Coronary artery (tissue), 2 donors: ENCODE measurements at regions not wholly inside any gene's neighbourhood (a gene's known extent, or its start where the extent isn't known, plus 50 kb on each side); places are given as distances from the start of the nearest gene placed in this dataset.

ENCODE experiments used
- DNase-seq: peaks from one replicate; pipeline ENCODE4 v3.0.0-alpha.2; 2017; ENCODE audit warnings: low spot score
- H3K27ac ChIP-seq, 2 donors: fragments of 200-600 bp; sonication (generic); one replicate each; pipeline ENCODE4 v1.5.1; 2016 to 2019
- H3K4me3 ChIP-seq: fragments of 200-600 bp; sonication (generic); 2 replicates; pipeline ENCODE4 v1.5.1; 2016; ENCODE audit warnings: mild to moderate bottlenecking, moderate library complexity
- CTCF ChIP-seq: fragments of 200-600 bp; sonication (generic); IDR thresholded peaks from one replicate; pipeline ENCODE4 v1.5.1; 2019; ENCODE audit warnings: antibody characterized with exemption

- Histone ChIP-seq H3K4me3 (no peak overlapping the region), H3K27ac (no peak overlapping the region)
- TF ChIP-seq CTCF = no peak
- DNase-seq = no peak
These were observed 1379.4 kb upstream of the ACVR2A start for GRCh38 chr2:146465460-146465859.

GRCh38 chr2:146461068-146461467 lies 1383.8 kb upstream of the ACVR2A start:
- DNase-seq = no peak
- Histone ChIP-seq H3K4me3 (no peak overlapping the region), H3K27ac (no peak overlapping the region)
- TF ChIP-seq CTCF = no peak

GRCh38 chr2:146458585-146458984 lies 1386.2 kb upstream of the ACVR2A start:
- Histone ChIP-seq H3K4me3 (no peak overlapping the region), H3K27ac (no peak overlapping the region)
- no peak for DNase-seq
- no peak for TF ChIP-seq CTCF

- TF ChIP-seq CTCF = no peak
- DNase-seq = no peak
- no peak overlapping the region for H3K4me3 ChIP-seq
- no peak overlapping the region for H3K27ac ChIP-seq
These were observed 1387.6 kb upstream of the ACVR2A start for GRCh38 chr2:146457221-146457620.

- Histone ChIP-seq H3K27ac (no peak overlapping the region), H3K4me3 (no peak overlapping the region)
- TF ChIP-seq CTCF = no peak
- DNase-seq = no peak
These were observed 1389.5 kb upstream of the ACVR2A start for GRCh38 chr2:146455325-146455724.

GRCh38 chr2:146451972-146452371 lies 1392.9 kb upstream of the ACVR2A start:
- no peak for TF ChIP-seq CTCF
- no peak overlapping the region for H3K4me3 ChIP-seq
- no peak for DNase-seq
- H3K27ac ChIP-seq = no peak overlapping the region

GRCh38 chr2:146450131-146450530 lies 1394.7 kb upstream of the ACVR2A start:
- H3K27ac ChIP-seq = no peak overlapping the region
- no peak for TF ChIP-seq CTCF
- H3K4me3 ChIP-seq = no peak overlapping the region
- DNase-seq = no peak
